22Rv1 (cell line): ENCODE measurements at regions not wholly inside any gene's neighbourhood (a gene's known extent, or its start where the extent isn't known, plus 50 kb on each side); places are given as distances from the start of the nearest gene placed in this dataset.

Experiments used
- H3K27ac ChIP-seq: fragments of 450-650 bp; 2 replicates; pipeline ENCODE4 v1.5.1; 2017
- ZFX ChIP-seq: fragments of 450-650 bp; IDR thresholded peaks from 2 replicates; pipeline ENCODE4 v1.6.1; 2017; ENCODE audit warnings: antibody characterized with exemption, borderline replicate concordance
- TF ChIP-seq, protein P1 (sequence below): fragments of 450-650 bp; IDR thresholded peaks from 2 replicates; pipeline ENCODE4 v1.5.1; 2017; ENCODE audit warnings: mild to moderate bottlenecking

- H3K27ac ChIP-seq: no peak overlapping the region
- no peak for TF ChIP-seq ZFX
- TF ChIP-seq, protein P1, sequence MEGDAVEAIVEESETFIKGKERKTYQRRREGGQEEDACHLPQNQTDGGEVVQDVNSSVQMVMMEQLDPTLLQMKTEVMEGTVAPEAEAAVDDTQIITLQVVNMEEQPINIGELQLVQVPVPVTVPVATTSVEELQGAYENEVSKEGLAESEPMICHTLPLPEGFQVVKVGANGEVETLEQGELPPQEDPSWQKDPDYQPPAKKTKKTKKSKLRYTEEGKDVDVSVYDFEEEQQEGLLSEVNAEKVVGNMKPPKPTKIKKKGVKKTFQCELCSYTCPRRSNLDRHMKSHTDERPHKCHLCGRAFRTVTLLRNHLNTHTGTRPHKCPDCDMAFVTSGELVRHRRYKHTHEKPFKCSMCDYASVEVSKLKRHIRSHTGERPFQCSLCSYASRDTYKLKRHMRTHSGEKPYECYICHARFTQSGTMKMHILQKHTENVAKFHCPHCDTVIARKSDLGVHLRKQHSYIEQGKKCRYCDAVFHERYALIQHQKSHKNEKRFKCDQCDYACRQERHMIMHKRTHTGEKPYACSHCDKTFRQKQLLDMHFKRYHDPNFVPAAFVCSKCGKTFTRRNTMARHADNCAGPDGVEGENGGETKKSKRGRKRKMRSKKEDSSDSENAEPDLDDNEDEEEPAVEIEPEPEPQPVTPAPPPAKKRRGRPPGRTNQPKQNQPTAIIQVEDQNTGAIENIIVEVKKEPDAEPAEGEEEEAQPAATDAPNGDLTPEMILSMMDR: no peak
These were observed 260.4 kb upstream of the VEPH1 start for GRCh38 chr3:157763644-157764043.

GRCh38 chr3:157759311-157759710 lies 256.1 kb upstream of the VEPH1 start:
- TF ChIP-seq, protein P1: no peak
- TF ChIP-seq ZFX: no peak
- H3K27ac ChIP-seq: no peak overlapping the region

DNA sequence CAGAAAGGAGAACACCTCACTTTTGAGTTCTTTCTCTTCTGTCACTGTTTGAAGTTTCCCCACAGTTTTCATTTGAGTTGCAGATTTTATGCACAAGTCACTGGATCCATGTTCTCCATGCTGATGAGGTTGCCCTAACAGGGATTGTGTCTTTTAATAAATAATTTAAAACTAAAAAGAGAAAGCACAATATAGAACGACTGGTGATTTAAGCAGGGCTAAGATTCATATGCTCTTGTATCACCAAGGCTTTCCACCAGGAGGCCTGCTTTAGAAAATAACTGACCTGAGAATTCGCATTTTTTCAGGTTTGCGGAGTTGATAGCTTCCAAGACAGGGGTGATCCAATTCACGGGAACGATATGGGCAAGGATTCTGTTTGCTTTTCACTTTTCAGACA lies 252.0 kb upstream of the VEPH1 start:
- TF ChIP-seq, protein P1: peak; percentile 15; the same call in 1 of the 2 replicates
- no peak for TF ChIP-seq ZFX
- no peak overlapping the region for H3K27ac ChIP-seq

- H3K27ac ChIP-seq: no peak overlapping the region
- TF ChIP-seq ZFX: no peak
- TF ChIP-seq, protein P1: no peak
These were observed 251.2 kb upstream of the VEPH1 start for GRCh38 chr3:157754451-157754850.

- no peak overlapping the region for H3K27ac ChIP-seq
- TF ChIP-seq, protein P1: no peak
- no peak for TF ChIP-seq ZFX
These were observed 250.5 kb upstream of the VEPH1 start for GRCh38 chr3:157753787-157754136.

GRCh38 chr3:157752956-157753786 lies 250.0 kb upstream of the VEPH1 start:
- TF ChIP-seq ZFX: no peak

GRCh38 chr3:157752554-157752953 lies 249.3 kb upstream of the VEPH1 start:
- no peak overlapping the region for H3K27ac ChIP-seq
- TF ChIP-seq, protein P1: no peak
- TF ChIP-seq ZFX: no peak

More at GRCh38 chr3:157752956-157753786, 250.0 kb upstream of the VEPH1 start:
- H3K27ac ChIP-seq: no peak overlapping the region
